GM23338 (cell line): ENCODE measurements at regions not wholly inside any gene's neighbourhood (a gene's known extent, or its start where the extent isn't known, plus 50 kb on each side); places are given as distances from the start of the nearest gene placed in this dataset.
A peak's percentile ranks its signal among the peaks of the same experiment; 100 is the strongest.

Experiments used
- ATAC-seq: fragments of 200-7000 bp; cut with Tn5 transposase; 3 replicates; pipeline ENCODE4 v1.9.1; 2020
- DNase-seq: peaks from one replicate; pipeline ENCODE4 v3.0.0-alpha.2; 2015; ENCODE audit warnings: low spot score
- H2AFZ ChIP-seq: fragments of 200-600 bp; sonication (generic); 2 replicates; pipeline ENCODE4 v1.8.0; 2016; ENCODE audit warnings: antibody characterized with exemption, mild to moderate bottlenecking, moderate library complexity
- H3F3A ChIP-seq: fragments of 200-600 bp; sonication (generic); replicated peaks from 2 replicates; pipeline ENCODE4 v1.8.0; 2017; ENCODE audit warnings: antibody characterized with exemption, mixed run types, low read depth
- H3K27ac ChIP-seq: fragments of 200-600 bp; sonication (generic); 2 replicates; pipeline ENCODE4 v1.6.1; 2016; ENCODE audit warnings: low read depth
- H3K27me3 ChIP-seq: fragments of 200-600 bp; sonication (generic); 2 replicates; pipeline ENCODE4 v1.8.0; 2016; ENCODE audit warnings: mild to moderate bottlenecking, mixed run types, moderate library complexity; ENCODE audit not compliant: insufficient read depth
- H3K36me3 ChIP-seq: fragments of 200-600 bp; sonication (generic); 2 replicates; pipeline ENCODE4 v1.8.0; 2016; ENCODE audit warnings: mild to moderate bottlenecking; ENCODE audit not compliant: insufficient read depth
- H3K4me1 ChIP-seq: fragments of 200-600 bp; sonication (generic); 2 replicates; pipeline ENCODE4 v1.8.0; 2016; ENCODE audit warnings: mild to moderate bottlenecking, moderate library complexity; ENCODE audit not compliant: insufficient read depth
- H3K4me2 ChIP-seq: fragments of 200-600 bp; sonication (generic); 2 replicates; pipeline ENCODE4 v1.7.1; 2017; ENCODE audit warnings: mixed run types
- H3K4me3 ChIP-seq: fragments of 200-600 bp; sonication (generic); 2 replicates; pipeline ENCODE4 v1.6.1; 2016; ENCODE audit warnings: mixed run types
- H3K79me2 ChIP-seq: fragments of 200-600 bp; sonication (generic); replicated peaks from 2 replicates; pipeline ENCODE4 v1.8.0; 2017; ENCODE audit warnings: mild to moderate bottlenecking; ENCODE audit not compliant: insufficient read depth
- H3K9me2 ChIP-seq: fragments of 200-600 bp; sonication (generic); 2 replicates; pipeline ENCODE4 v1.8.0; 2017; ENCODE audit not compliant: insufficient read depth
- H4K20me1 ChIP-seq: fragments of 200-600 bp; sonication (generic); replicated peaks from 2 replicates; pipeline ENCODE4 v1.8.0; 2017; ENCODE audit warnings: mild to moderate bottlenecking; ENCODE audit not compliant: insufficient read depth
- H3K27ac Mint-ChIP-seq: 2 replicates; pipeline ENCODE4 v1.8.0; 2020; ENCODE audit warnings: inconsistent platforms, mild to moderate bottlenecking, moderate library complexity, mixed read lengths
- H3K27me3 Mint-ChIP-seq: 3 replicates; pipeline ENCODE4 v1.8.0; 2022; ENCODE audit warnings: low read depth, mild to moderate bottlenecking, moderate library complexity, mixed read lengths, inconsistent platforms; ENCODE audit not compliant: insufficient read depth, poor library complexity
- H3K36me3 Mint-ChIP-seq: 3 replicates; pipeline ENCODE4 v1.8.0; 2021; ENCODE audit warnings: low read depth, mild to moderate bottlenecking, inconsistent platforms, moderate library complexity, mixed read lengths
- H3K4me1 Mint-ChIP-seq: 3 replicates; pipeline ENCODE4 v1.8.0; 2020; ENCODE audit warnings: mild to moderate bottlenecking, inconsistent platforms, mixed read lengths
- H3K4me3 Mint-ChIP-seq: 3 replicates; pipeline ENCODE4 v1.8.0; 2021; ENCODE audit warnings: moderate library complexity, mild to moderate bottlenecking, inconsistent platforms, mixed read lengths
- H3K9me3 Mint-ChIP-seq: 3 replicates; pipeline ENCODE4 v1.8.0; 2020; ENCODE audit warnings: moderate library complexity, mild to moderate bottlenecking, inconsistent platforms, mixed read lengths
- EZH2phosphoT487 ChIP-seq: fragments of 200-600 bp; sonication (generic); IDR thresholded peaks from one replicate; pipeline ENCODE4 v1.8.1; 2018; ENCODE audit warnings: antibody characterized with exemption; ENCODE audit not compliant: unreplicated experiment
- JUNB ChIP-seq: IDR thresholded peaks from one replicate; pipeline ENCODE4 v1.6.1; 2016; ENCODE audit warnings: antibody characterized with exemption; ENCODE audit not compliant: unreplicated experiment
- POLR2AphosphoS5 ChIP-seq: IDR thresholded peaks from 2 replicates; pipeline ENCODE4 v1.6.1; 2016; ENCODE audit warnings: antibody characterized with exemption, low read depth
- STAT1 ChIP-seq: IDR thresholded peaks from one replicate; pipeline ENCODE4 v1.6.1; 2016; ENCODE audit warnings: antibody characterized with exemption; ENCODE audit not compliant: unreplicated experiment
- ZNF114 ChIP-seq: fragments of 250-450 bp; sonication (Bioruptor Pico); IDR thresholded peaks from 2 replicates; pipeline ENCODE4 v1.5.0; 2020; ENCODE audit warnings: mild to moderate bottlenecking, moderate library complexity
- ZNF331 ChIP-seq: fragments of 250-450 bp; sonication (Bioruptor Pico); IDR thresholded peaks from 2 replicates; pipeline ENCODE4 v1.5.0; 2020; ENCODE audit warnings: low read depth, mild to moderate bottlenecking, moderate library complexity
- TF ChIP-seq, protein P1 (sequence below): IDR thresholded peaks from 2 replicates; pipeline ENCODE4 v1.6.1; 2016; ENCODE audit warnings: antibody characterized with exemption
- TF ChIP-seq, protein P2 (sequence below), 2 experiments: fragments of 200-600 bp in 1 of 2; sonication (generic) in 1 of 2; conservative IDR thresholded peaks; 2 replicates each; pipeline versions ENCODE4 v1.5.1 to v1.6.1; 2016 to 2017; ENCODE audit warnings: antibody characterized with exemption in 2 of 2, low read depth in 2 of 2, mild to moderate bottlenecking in 2 of 2, moderate library complexity in 1 of 2
- TF ChIP-seq, protein P3 (sequence below): IDR thresholded peaks from one replicate; pipeline ENCODE4 v1.6.1; 2018; ENCODE audit warnings: antibody characterized with exemption; ENCODE audit not compliant: unreplicated experiment

DNA sequence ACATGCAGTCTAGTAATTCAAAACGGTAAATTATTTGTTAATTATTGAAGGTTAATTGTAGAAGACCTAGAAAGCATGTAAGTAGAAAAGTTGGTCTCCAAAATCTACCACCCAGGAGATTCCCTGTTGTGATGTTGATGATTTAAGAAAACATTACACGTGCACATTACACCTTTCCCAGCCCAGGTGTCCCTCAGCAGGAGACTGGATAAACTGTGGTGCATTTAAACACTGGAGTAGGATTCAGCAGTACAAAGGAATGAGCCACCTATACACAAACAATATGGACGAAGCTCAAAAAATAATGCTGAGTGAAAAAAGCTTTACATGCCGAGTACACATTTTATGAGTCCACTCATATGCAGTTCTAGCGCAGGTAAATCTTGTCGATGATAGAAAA, 109.0 kb upstream of the STARD3NL start:
- peaks cover 24% of the 10 kb centered on the region for H3K4me1 Mint-ChIP-seq
- TF ChIP-seq, protein P1, sequence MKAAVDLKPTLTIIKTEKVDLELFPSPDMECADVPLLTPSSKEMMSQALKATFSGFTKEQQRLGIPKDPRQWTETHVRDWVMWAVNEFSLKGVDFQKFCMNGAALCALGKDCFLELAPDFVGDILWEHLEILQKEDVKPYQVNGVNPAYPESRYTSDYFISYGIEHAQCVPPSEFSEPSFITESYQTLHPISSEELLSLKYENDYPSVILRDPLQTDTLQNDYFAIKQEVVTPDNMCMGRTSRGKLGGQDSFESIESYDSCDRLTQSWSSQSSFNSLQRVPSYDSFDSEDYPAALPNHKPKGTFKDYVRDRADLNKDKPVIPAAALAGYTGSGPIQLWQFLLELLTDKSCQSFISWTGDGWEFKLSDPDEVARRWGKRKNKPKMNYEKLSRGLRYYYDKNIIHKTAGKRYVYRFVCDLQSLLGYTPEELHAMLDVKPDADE = no peak
- TF ChIP-seq STAT1 = no peak
- TF ChIP-seq JUNB = no peak

DNA sequence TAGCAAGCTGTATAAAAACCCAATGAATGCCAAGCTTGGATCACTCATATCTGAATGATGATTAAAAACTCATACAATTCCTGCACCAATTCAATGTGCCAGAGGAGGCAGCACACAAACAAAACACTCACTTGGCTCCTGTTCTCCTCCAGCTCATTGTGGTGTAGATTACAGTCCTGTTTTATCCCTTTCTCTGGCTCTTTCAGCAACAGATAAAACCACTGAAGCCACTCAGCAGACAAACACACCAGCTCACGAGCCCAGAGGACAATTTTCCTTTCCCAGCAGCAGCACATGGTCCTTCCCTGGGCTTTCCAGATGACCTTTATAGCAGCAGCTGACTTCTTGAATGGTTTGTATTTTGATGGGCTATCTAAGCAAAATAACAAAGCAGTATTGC, 107.3 kb upstream of the STARD3NL start:
- Histone ChIP-seq H3F3A (no peaks in the 10 kb centered on the region), H3K4me1 (peaks cover 11% of the 10 kb centered on the region), H3K79me2 (no peaks in the 10 kb centered on the region), H3K4me2 (peak overlapping the region; percentile 44), H2AFZ (peak overlapping the region; percentile 70; the same call in 1 of the 2 replicates), H3K27ac (peak overlapping the region; percentile 56; the same call in 1 of the 2 replicates), H4K20me1 (no peaks in the 10 kb centered on the region), H3K27me3 (no peaks in the 10 kb centered on the region), H3K4me3 (0 out of 2 replicates have a peak overlapping the region, but pooled peaks have one; percentile 12), H3K36me3 (no peaks in the 10 kb centered on the region), H3K9me2 (no peaks in the 10 kb centered on the region)
- no peaks in the 10 kb centered on the region for H3K27me3 Mint-ChIP-seq
- no peak for TF ChIP-seq EZH2phosphoT487
- TF ChIP-seq POLR2AphosphoS5 = no peak
- TF ChIP-seq, protein P2, sequence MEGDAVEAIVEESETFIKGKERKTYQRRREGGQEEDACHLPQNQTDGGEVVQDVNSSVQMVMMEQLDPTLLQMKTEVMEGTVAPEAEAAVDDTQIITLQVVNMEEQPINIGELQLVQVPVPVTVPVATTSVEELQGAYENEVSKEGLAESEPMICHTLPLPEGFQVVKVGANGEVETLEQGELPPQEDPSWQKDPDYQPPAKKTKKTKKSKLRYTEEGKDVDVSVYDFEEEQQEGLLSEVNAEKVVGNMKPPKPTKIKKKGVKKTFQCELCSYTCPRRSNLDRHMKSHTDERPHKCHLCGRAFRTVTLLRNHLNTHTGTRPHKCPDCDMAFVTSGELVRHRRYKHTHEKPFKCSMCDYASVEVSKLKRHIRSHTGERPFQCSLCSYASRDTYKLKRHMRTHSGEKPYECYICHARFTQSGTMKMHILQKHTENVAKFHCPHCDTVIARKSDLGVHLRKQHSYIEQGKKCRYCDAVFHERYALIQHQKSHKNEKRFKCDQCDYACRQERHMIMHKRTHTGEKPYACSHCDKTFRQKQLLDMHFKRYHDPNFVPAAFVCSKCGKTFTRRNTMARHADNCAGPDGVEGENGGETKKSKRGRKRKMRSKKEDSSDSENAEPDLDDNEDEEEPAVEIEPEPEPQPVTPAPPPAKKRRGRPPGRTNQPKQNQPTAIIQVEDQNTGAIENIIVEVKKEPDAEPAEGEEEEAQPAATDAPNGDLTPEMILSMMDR (conservative IDR thresholded peaks at IDR 0.05; ENCODE audit: low read depth in 2 of 2) = peak; percentile 68 to 70
- TF ChIP-seq ZNF331 = no peak
- no peak for TF ChIP-seq ZNF114 (CRISPR knock-in tag)
- H3K9me3 Mint-ChIP-seq = no peaks in the 10 kb centered on the region
- H3K27ac Mint-ChIP-seq = peak overlapping the region; percentile 88
- peak overlapping the region; percentile 29; the same call in 1 of the 3 replicates for H3K4me3 Mint-ChIP-seq
- peak; percentile 100 for ATAC-seq
- H3K4me1 Mint-ChIP-seq = peaks cover 24% of the 10 kb centered on the region
- DNase-seq = peak; percentile 81
- H3K36me3 Mint-ChIP-seq = no peaks in the 10 kb centered on the region

More for the DNA sequence above, 109.0 kb upstream of the STARD3NL start:
- H3K27ac ChIP-seq = no peak overlapping the region
- no peaks in the 10 kb centered on the region for H3K27me3 Mint-ChIP-seq
- H4K20me1 ChIP-seq = no peaks in the 10 kb centered on the region
- DNase-seq (no peak), ATAC-seq (no peak)
- peaks cover 10% of the 10 kb centered on the region; the same call in 1 of the 2 replicates for H3K9me2 ChIP-seq
- H3K27me3 ChIP-seq = no peaks in the 10 kb centered on the region
- no peaks in the 10 kb centered on the region for H3K36me3 Mint-ChIP-seq
- H3K36me3 ChIP-seq = no peaks in the 10 kb centered on the region
- H3K4me2 ChIP-seq = no peak overlapping the region
- no peak overlapping the region for H3K4me3 Mint-ChIP-seq
- H2AFZ ChIP-seq = 0 out of 2 replicates have a peak overlapping the region, but pooled peaks have one; percentile 52
- H3K4me1 ChIP-seq = peaks cover 11% of the 10 kb centered on the region
- H3K4me3 ChIP-seq = no peak overlapping the region
- H3K79me2 ChIP-seq = no peaks in the 10 kb centered on the region
- H3F3A ChIP-seq = no peaks in the 10 kb centered on the region
- H3K27ac Mint-ChIP-seq = no peak overlapping the region
- H3K9me3 Mint-ChIP-seq = no peaks in the 10 kb centered on the region

DNA sequence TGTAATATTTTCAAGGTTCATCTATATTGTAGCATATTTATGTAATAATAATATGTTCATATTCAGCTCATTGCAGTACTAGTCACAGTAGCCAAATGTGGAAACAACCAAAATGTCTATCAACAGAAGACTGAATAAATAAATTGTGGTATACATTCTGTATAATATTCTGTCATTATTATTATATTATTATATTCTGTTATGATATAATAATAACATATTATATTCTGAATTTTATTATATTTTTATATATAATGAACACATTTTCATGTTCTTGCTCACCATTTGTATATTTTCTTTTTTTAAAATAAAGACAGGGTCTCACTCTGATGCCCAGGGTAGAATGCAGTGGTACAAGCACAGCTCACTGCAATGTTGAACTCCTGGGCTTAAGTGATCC, 91.2 kb upstream of the STARD3NL start:
- Histone ChIP-seq H3K79me2 (no peaks in the 10 kb centered on the region), H3K27me3 (no peaks in the 10 kb centered on the region), H3K27ac (no peak overlapping the region), H4K20me1 (no peaks in the 10 kb centered on the region), H3K4me2 (no peak overlapping the region), H3K4me3 (no peak overlapping the region), H2AFZ (no peak overlapping the region), H3K4me1 (no peaks in the 10 kb centered on the region), H3K36me3 (no peaks in the 10 kb centered on the region), H3F3A (no peaks in the 10 kb centered on the region), H3K9me2 (0 out of 2 replicates have a peak, but pooled peaks cover 8% of the 10 kb centered on the region)
- DNase-seq (no peak), ATAC-seq (no peak)
- H3K27ac Mint-ChIP-seq = no peak overlapping the region
- H3K4me3 Mint-ChIP-seq = no peak overlapping the region
- H3K27me3 Mint-ChIP-seq = no peaks in the 10 kb centered on the region
- H3K4me1 Mint-ChIP-seq = no peaks in the 10 kb centered on the region
- H3K36me3 Mint-ChIP-seq = peaks cover 9% of the 10 kb centered on the region; the same call in 2 of the 3 replicates
- H3K9me3 Mint-ChIP-seq = peaks cover 20% of the 10 kb centered on the region
- TF ChIP-seq ZNF114 (CRISPR knock-in tag) = no peak
- TF ChIP-seq POLR2AphosphoS5 = no peak
- TF ChIP-seq, protein P3, sequence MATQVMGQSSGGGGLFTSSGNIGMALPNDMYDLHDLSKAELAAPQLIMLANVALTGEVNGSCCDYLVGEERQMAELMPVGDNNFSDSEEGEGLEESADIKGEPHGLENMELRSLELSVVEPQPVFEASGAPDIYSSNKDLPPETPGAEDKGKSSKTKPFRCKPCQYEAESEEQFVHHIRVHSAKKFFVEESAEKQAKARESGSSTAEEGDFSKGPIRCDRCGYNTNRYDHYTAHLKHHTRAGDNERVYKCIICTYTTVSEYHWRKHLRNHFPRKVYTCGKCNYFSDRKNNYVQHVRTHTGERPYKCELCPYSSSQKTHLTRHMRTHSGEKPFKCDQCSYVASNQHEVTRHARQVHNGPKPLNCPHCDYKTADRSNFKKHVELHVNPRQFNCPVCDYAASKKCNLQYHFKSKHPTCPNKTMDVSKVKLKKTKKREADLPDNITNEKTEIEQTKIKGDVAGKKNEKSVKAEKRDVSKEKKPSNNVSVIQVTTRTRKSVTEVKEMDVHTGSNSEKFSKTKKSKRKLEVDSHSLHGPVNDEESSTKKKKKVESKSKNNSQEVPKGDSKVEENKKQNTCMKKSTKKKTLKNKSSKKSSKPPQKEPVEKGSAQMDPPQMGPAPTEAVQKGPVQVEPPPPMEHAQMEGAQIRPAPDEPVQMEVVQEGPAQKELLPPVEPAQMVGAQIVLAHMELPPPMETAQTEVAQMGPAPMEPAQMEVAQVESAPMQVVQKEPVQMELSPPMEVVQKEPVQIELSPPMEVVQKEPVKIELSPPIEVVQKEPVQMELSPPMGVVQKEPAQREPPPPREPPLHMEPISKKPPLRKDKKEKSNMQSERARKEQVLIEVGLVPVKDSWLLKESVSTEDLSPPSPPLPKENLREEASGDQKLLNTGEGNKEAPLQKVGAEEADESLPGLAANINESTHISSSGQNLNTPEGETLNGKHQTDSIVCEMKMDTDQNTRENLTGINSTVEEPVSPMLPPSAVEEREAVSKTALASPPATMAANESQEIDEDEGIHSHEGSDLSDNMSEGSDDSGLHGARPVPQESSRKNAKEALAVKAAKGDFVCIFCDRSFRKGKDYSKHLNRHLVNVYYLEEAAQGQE = no peak
- TF ChIP-seq EZH2phosphoT487 = no peak
